Ramos (cell line): ENCODE measurements at regions not wholly inside any gene's neighbourhood (a gene's known extent, or its start where the extent isn't known, plus 50 kb on each side); places are given as distances from the start of the nearest gene placed in this dataset.
"Not testable (repeated sequence)": the region's sequence is repeated elsewhere in the genome, so short reads cannot be mapped to it uniquely, and the experiment has no call there.

Experiments used
- in situ Hi-C: fragments of 300-500 bp; cut with MboI; formaldehyde crosslinking; loops from one replicate; pipeline ENCODE4 v1.14.3; 2022; ENCODE audit warnings: low sequenced_read_pairs; ENCODE audit not compliant: unreplicated experiment

DNA sequence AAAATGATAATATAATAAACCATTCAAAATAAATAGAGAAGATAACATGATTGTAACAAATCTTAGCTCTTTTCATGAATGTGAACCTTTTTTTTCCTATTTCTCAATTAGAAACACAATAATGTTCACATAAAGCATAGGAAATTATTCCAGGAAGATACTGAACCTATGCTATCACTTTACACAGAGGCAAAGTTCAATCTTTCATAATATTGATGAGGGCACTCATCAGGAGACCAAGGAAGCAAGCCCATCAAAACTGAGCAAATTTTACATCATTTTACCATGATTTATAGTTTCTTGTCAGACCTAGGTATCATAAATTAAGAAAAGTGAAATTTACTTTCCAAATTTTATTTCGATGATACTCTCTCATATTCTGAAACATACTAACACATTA lies 938.5 kb downstream of the TBC1D32 start:
- in situ Hi-C loops, result no loop called here

DNA sequence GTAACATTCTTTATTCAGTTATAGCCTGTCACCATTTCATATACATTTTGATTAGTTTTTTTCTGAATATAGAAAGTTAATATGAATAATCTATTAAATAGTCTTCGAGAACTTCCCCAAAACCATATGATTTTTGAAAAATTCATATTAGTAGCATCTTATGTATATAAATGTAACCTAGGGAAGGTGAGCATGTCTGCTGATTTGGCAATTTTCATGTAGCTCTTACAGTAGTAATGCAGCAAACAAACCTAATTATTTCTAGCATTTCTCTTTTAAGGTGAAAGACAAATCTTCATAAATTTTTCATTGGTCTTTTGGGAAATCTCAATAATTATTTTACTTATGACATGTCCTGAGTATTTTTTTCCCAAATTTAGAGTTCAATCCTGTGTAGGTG lies 939.0 kb downstream of the TBC1D32 start:
- in situ Hi-C loops, result no loop called here

DNA sequence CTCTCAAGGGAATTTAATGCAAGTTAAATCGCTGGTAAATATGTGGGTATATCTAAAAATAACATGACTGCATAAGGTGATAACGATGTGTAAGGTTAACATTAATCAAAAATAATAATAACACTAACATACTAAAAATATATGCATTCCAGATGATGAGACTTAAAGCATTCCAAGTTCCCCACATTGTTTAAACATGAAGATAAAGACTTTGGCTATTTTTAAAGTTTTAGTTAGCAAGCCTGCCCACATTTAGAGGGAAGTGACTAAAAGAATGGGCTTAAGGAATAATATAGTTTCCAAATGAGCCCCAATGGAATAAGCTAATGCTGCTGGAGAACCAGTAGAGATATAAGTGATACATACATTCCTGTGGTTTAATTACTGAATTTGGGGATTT lies 941.3 kb downstream of the TBC1D32 start:
- in situ Hi-C loops, result no loop called here

DNA sequence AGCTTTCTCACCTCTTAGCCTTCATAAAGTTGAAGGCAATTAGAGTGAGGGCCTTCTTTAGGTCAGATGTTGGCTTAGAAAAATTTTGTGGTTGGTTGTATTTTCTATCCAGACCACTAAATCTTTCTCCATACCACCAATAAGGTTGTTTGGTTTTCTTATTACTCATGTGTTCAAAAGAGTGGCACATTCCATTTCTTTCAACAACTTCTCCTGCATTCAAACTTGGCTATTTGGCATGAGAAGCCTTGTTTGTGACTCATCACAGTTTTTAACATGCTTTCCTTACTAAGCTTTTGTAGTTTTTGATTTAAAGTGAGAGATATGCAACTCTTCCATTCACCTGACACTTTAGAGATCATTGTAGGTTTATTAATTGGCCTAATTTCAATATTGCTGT lies 949.6 kb downstream of the TBC1D32 start:
- in situ Hi-C loops, result no loop called here

DNA sequence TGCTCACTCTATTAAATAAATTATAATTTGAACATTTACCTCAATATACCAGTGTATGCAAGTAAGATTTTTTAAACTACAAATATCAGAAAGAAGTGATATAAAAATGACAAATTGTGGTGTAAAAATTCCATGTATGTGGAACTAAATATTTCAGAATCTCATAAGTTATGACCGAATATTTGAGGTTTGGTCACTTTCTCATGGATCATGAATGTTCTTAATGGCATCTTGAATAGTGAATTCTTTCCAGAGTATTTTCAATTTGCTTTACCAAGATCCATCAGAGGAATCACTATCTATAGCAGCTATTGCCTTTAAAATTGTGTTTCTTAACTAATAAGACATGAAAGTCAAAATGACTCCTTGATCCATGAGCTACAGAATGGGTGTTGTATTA lies 950.6 kb downstream of the TBC1D32 start:
- in situ Hi-C loops, result no loop called here

- in situ Hi-C loops, result no loop called here
These were observed 955.6 kb downstream of the TBC1D32 start for GRCh38 chr6:120378582-120379220.

GRCh38 chr6:120373185-120373584 lies 961.1 kb downstream of the TBC1D32 start:
- in situ Hi-C loops, result no loop called here

DNA sequence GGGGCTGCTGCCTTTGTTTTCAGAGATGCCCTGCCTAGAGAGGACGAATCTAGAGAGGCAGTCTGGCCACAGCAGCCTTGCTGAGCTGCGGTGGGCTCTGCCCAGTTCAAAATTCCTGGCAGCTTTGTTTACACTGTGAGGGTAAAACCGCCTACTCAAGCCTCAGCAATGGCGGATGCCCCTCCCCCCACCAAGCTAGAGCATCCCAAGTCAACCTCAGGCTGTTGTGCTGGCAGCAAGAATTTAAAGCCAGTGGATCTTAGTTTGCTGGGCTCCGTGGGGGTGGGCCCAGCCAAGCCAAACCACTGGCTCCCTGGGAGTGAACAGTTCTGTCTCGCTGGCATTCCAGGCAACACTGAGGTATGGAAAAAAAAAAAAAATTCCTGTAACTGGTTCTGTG lies 970.9 kb downstream of the TBC1D32 start:
- in situ Hi-C loops, result no loop called here

DNA sequence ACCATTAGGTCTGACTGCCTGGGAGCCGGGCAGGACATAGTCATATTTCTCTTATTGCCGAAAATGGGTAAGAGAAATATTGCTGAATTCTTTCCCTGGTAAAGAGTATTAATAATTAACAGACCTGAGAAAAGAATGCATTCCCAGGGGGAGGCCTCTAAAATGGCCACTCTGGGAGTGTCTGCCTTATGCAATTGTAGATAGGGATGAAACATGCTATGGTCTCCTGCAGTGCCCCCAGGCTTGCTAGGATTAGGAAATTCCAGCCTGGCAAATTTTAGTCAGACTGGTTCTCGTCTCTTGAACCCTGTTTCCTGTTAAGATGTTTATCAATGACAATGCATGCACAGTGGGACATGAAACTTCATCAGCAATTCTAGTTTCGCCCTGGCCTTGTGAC lies 975.7 kb downstream of the TBC1D32 start:
- in situ Hi-C loops, result not testable (repeated sequence)

- in situ Hi-C loops, result no loop called here
These were observed 976.8 kb downstream of the TBC1D32 start for GRCh38 chr6:120357447-120357846.

GRCh38 chr6:120355822-120356221 lies 978.5 kb downstream of the TBC1D32 start:
- in situ Hi-C loops, result no loop called here

DNA sequence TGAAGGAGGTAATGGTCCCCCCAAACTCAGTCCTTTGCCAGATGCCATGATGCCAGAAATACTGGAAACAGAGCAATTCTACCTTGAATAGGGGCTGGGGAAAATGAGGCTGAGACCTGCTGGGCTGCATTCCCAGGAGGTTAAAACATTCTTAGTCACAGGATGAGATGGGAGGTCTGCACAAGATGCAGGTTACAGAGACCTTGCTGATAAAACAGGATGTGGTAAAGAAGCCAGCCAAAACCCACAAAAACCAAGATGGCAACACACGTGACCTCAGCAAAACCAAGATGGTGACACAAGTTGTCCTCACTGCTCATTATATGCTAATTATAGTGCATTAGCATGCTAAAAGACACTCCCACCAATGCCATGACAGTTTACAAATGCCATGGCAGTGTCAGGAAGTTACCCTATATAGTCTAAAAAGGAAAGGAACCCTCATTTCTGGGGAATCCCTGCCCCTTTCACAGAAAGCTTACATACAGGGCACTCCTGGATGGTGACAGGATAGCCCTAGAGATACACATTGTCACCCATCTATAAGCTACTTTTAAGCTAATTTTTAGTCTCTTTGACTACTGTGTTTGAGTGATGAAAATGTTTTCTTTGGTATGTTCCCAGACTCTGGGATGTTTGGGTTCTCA lies 979.7 kb downstream of the TBC1D32 start:
- in situ Hi-C loops, result no loop called here

DNA sequence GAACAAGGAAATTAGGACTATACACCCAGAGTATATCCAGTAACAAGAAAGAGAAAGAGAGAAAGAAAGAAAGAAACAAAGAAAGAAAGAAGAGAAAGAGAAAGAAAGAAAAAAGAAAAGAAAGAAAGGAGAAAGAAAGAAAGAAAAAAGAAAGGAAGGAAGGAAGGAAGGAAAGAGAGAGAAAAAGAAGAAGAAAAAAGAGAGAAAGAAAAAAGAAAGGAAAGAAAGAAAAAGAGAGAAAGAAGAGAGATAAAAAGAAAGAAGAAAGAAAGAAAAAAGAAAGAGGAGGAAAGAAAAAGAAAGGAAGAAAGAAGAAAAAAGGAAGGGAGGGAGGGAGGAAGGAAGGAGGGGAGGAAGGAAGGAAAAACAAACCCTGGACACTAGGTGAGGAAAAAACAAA lies 981.8 kb downstream of the TBC1D32 start:
- in situ Hi-C loops, result no loop called here

GRCh38 chr6:120348926-120349325 lies 985.4 kb downstream of the TBC1D32 start:
- in situ Hi-C loops, result no loop called here

GRCh38 chr6:120328521-120328920 lies 979.0 kb upstream of the MAN1A1 start:
- in situ Hi-C loops, result no loop called here

DNA sequence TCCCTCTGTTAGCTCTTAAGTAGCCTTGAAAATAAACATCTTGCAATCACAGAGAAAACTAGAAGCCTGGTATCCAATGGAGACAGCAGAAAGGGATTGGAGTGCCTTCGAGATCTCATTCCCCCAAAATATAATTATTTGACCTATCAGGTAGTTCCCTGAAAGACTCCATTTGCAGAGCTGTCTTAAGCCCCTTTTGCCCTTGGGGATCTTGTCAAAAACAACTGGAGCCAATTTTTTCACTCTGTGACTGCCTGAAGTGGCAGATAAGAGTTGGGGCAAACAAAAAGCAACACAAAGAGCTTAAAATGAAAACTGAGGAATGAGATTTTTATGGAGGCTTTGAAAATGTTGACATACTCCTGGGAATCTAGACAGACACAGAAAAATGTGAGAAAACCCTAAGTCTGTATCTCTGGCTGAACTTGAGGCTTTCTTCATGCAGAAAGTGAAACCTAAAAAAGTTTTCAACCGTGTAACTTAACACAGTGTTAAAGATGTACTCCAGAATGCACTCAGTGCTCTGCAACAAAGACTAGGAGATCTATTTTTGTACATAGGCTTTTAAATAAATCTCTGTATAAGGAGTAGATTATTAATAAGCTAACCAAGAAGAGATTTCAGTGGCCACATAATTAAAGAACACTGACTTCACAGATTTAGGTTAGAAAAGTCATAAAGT lies 971.1 kb upstream of the MAN1A1 start:
- in situ Hi-C loops, result no loop called here

- in situ Hi-C loops, result no loop called here
These were observed 954.7 kb upstream of the MAN1A1 start for GRCh38 chr6:120304223-120304622.

- in situ Hi-C loops, result no loop called here
These were observed 954.0 kb upstream of the MAN1A1 start for GRCh38 chr6:120303527-120303926.

GRCh38 chr6:120302041-120302440 lies 952.5 kb upstream of the MAN1A1 start:
- in situ Hi-C loops, result no loop called here

DNA sequence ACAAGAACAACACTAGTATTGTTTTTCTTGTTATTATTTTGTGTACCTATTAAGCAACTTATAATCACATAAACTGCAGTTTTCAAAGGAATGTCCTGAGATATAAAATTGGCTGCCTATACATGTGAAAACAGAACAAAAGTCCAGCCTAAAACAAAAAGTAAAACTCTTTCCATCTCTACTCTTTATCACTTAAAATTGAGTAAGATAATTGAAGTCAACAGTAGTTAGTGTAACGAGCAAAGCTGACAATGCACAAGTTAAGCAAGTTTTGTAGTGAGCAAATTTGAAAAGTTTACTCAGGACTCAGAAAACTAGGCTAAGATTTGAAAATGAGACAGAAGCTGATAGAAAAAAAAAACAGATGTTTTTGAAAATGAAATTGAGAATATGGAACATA lies 941.4 kb upstream of the MAN1A1 start:
- in situ Hi-C loops, result no loop called here

- in situ Hi-C loops, result no loop called here
These were observed 932.4 kb upstream of the MAN1A1 start for GRCh38 chr6:120282005-120282404.
